Activated effector memory CD4-positive, alpha-beta T cell treated with anti-CD3 and anti-CD28 coated beads, Interleukin-2, amount 50 U/mL, for 16 hours (primary cell): ENCODE measurements at regions not wholly inside any gene's neighbourhood (a gene's known extent, or its start where the extent isn't known, plus 50 kb on each side); places are given as distances from the start of the nearest gene placed in this dataset.
"Not testable (repeated sequence)": the region's sequence is repeated elsewhere in the genome, so short reads cannot be mapped to it uniquely, and the experiment has no call there.

ENCODE experiments used
- DNase-seq: peaks from one replicate; pipeline ENCODE4 v3.0.0-alpha.2; 2020

GRCh38 chr22:44628273-44628672 is 73.7 kb upstream of the PRR5 start:
- no peak for DNase-seq

- DNase-seq: no peak
These were observed 74.4 kb upstream of the PRR5 start for GRCh38 chr22:44627521-44628139.

- DNase-seq: peak; percentile 92
These were observed 75.9 kb upstream of the PRR5 start for GRCh38 chr22:44625981-44626687.

- no peak for DNase-seq
These were observed 76.6 kb upstream of the PRR5 start for GRCh38 chr22:44625421-44625760.

- no peak for DNase-seq
These were observed 77.1 kb upstream of the PRR5 start for GRCh38 chr22:44624689-44625420.

GRCh38 chr22:44623771-44624510 is 78.1 kb upstream of the PRR5 start:
- DNase-seq: no peak

GRCh38 chr22:44622679-44623078 is 79.3 kb upstream of the PRR5 start:
- DNase-seq: no peak

GRCh38 chr22:44622147-44622427 is 79.9 kb upstream of the PRR5 start:
- DNase-seq: peak; percentile 74

- DNase-seq: no peak
These were observed 80.4 kb upstream of the PRR5 start for GRCh38 chr22:44621401-44622146.

- no peak for DNase-seq
These were observed 81.2 kb upstream of the PRR5 start for GRCh38 chr22:44620841-44621257.

GRCh38 chr22:44620129-44620840 is 81.7 kb upstream of the PRR5 start:
- peak; percentile 90 for DNase-seq

GRCh38 chr22:44619560-44620128 is 82.4 kb upstream of the PRR5 start:
- not testable (repeated sequence) for DNase-seq

- DNase-seq: not testable (repeated sequence)
These were observed 83.1 kb upstream of the PRR5 start for GRCh38 chr22:44618910-44619309.

GRCh38 chr22:44618400-44618799 is 83.6 kb upstream of the PRR5 start:
- no peak for DNase-seq

GRCh38 chr22:44617828-44618227 is 84.2 kb upstream of the PRR5 start:
- no peak for DNase-seq

- no peak for DNase-seq
These were observed 84.9 kb upstream of the PRR5 start for GRCh38 chr22:44616882-44617655.

GRCh38 chr22:44616461-44616860 is 85.5 kb upstream of the PRR5 start:
- no peak for DNase-seq

GRCh38 chr22:44615602-44616180 is 86.3 kb upstream of the PRR5 start:
- DNase-seq: no peak

GRCh38 chr22:44615146-44615545 is 86.9 kb upstream of the PRR5 start:
- DNase-seq: no peak

- no peak for DNase-seq
These were observed 88.8 kb upstream of the PRR5 start for GRCh38 chr22:44613196-44613595.
